GM19372 (cell line): ENCODE measurements at regions not wholly inside any gene's neighbourhood (a gene's known extent, or its start where the extent isn't known, plus 50 kb on each side); places are given as distances from the start of the nearest gene placed in this dataset.
"Not testable (repeated sequence)": the region's sequence is repeated elsewhere in the genome, so short reads cannot be mapped to it uniquely, and the experiment has no call there.

ENCODE experiments used
- ATAC-seq: cut with Tn5 transposase; IDR thresholded peaks from one replicate; pipeline ENCODE4 v1.9.1; 2021; ENCODE audit warnings: mild to moderate bottlenecking, low read depth, moderate library complexity; ENCODE audit not compliant: unreplicated experiment

GRCh38 chr5:34420191-34420590, 235.9 kb upstream of the RAI14 start:
- not testable (repeated sequence) for ATAC-seq

DNA sequence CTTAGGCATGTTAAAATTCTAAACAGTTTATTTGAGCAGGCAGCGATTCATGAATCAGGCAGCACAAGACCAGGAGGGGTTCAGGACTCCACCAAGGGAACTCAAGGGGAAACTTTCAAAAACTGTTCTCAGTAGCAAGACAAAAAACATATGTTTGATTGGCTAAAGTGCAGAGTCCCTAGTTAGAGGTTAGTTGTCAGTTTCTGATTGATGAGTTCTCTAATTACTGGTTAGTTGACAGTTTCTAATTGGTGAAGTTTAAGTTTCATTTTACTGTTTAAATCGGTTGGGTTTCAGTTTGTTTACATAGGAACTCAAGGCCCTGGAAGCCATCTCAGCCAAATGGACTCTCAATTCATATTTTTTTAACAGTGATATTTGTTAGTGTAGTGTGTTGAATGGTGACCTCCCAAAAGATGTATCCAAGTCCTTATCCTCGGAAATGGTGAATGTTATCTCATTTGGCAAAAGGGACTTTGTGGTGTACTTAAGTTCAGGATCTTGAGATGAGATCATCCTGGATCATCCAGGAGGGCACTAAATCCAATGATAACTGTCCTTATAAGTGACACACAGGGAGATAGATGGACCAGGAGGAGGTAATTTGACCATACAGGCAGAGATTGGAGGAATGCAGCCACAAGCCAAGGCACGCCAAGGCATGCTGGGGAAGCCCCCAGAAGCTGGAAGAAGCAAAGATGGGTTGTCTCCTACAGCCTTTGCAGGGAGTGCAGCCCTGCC, 219.2 kb upstream of the RAI14 start:
- ATAC-seq: no peak

DNA sequence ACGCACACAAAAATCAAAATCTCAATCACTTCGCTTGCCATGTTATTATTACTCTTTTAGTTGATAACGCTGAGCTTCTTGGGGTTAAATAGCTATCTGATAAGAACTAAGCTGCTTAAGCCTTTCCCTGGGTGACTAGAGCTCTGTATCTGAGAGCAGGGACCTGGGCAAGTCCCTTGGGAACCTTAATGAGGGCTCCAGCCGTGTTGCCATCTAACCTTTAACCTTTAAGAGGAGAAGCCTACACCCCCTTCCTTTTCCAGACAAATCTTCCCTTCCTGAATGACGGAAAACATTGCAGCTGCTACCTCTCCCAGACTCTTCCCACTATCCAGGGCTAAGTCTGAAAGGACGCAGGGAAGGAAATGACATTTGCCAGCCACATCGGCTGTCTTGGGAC, 216.5 kb upstream of the RAI14 start:
- no peak for ATAC-seq

- not testable (repeated sequence) for ATAC-seq
Measured at GRCh38 chr5:34441767-34442166, 214.4 kb upstream of the RAI14 start.

DNA sequence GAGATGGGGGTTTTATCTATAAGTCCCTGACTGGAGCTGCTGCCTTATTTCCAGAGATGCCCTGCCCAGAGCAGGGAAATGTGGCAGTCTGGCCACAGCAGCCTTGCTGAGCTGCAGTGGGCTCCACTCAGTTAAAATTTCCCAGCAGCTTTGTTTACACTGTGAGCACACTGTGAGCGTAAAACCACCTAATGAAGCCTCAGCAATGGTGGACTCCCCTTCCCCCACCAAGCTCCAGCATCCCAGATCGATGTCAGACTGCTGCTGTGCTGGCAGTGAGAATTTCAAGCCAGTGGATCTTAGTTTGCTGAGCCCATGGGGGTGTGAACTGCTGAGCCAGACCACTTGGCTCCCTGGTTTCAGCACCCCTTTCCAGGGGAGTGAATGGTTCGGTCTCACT, 208.7 kb upstream of the RAI14 start:
- no peak for ATAC-seq

GRCh38 chr5:34449639-34450038, 206.5 kb upstream of the RAI14 start:
- ATAC-seq: no peak

DNA sequence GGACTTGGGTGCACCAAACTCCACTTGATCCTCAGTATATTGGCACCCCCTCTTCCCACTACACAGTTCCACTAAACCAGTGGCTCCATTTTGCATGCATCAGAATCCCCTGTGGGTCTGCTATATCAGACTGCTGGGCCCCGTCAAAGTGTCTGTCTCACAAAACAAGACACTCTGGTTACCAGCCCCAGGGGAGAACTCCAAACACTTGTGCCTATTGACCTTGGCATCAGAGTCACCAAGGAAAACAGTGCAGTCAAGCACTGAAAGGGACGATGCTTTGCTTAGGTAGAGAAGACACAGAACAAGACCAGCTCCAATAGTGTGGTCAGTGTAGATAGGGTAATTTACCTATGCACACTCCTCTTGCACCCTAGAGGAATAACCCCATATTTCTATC, 205.8 kb upstream of the RAI14 start:
- ATAC-seq: no peak

- ATAC-seq: no peak
Measured at GRCh38 chr5:34452170-34452828, 203.8 kb upstream of the RAI14 start.

DNA sequence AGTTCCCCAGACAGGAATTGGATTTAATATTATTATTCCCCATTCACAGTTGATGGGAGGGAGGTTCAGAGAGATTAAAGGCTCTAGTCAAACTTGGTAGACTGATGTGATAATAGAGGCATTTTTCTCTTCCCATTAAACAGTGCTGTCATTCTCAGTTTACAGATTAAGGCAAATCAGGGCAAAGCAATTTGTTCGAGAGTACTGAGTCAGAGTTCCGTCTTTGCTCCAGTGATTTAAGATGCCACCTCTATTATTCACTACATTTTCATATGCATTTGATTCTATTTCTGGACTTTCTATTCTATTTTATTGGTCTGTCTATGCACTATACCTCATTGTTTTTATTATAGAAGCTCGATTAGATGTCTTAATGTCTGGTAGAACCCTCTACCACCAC, 201.0 kb upstream of the RAI14 start:
- ATAC-seq: no peak

DNA sequence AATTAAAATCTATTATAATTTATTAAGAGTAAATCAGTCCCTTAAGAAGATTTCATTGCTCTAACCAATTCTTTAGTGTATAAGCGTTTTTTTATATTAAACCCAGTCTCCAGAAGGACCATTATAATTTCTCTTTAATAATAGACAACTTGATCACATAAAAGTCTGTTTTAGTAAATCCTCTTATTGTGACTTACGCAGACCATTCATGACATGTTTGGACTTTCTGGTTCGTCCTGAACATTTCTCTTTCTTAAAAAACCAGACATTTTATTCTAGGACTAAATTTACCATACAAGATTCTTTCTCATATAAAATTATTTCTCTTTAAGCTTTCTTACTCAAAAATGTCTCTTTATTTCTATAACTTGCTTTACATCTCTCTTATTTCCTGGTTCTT, 196.2 kb upstream of the RAI14 start:
- no peak for ATAC-seq

- no peak for ATAC-seq
Measured at GRCh38 chr5:34460496-34460895, 195.6 kb upstream of the RAI14 start.

GRCh38 chr5:34464829-34465228, 191.3 kb upstream of the RAI14 start:
- ATAC-seq: no peak

GRCh38 chr5:34465301-34465700, 190.8 kb upstream of the RAI14 start:
- not testable (repeated sequence) for ATAC-seq

GRCh38 chr5:34466519-34467388, 189.4 kb upstream of the RAI14 start:
- not testable (repeated sequence) for ATAC-seq

DNA sequence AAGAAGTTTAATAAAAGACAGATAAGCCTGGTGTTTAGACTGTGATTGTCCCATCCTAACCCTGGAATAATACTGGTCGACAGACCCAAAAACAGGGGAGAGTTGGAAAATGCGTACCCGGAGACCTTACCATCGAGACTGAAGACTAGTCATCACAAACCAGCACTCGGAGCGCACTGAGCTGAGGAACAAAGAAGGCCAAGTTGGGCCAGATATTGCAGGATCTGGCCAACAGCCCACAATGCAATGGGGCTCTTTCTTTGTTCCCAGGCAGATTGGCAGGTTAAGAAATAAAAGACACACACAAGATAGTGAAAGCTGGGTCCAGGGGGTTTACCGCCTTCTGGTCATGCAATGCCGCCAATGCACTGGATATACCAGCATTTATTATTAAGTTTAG, 188.7 kb upstream of the RAI14 start:
- ATAC-seq: no peak

DNA sequence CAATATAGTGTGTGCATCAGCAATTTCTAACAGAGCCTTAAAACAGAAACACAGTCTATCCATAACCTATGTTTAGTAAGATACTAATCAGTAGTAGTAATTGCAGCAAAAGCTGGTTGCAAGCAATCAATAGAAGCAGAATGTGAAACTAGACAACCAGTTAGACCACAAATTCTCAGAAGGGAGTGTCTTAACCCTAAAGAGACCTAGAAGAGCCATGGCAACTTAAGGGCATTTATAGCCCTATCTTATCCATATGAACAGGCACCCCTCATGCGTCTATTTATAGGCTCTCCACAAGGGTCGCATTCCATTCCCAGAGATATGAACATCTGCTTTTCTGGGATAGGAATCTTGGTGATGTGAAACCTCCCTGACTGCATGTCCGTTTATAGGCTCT, 188.1 kb upstream of the RAI14 start:
- ATAC-seq: peak; percentile 75

DNA sequence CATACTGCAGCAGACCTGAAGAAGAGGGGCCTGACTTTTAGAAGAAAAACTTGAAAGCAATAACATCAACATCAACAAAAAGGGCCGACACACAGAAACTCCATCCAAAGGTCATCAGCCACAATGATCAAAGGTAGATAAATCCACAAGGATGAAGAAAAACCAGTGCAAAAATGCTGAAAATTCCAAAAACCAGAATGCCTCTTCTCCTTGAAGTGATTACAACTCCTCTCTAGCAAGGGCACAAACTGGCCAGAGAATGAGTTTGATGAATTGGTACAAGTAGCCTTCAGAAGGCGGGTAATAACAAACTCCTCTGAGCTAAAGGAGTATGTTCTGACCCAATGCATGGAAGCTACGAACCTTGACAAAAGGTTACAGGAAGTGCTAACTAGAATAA, 186.2 kb upstream of the RAI14 start:
- ATAC-seq: no peak

GRCh38 chr5:34474573-34475021, 181.5 kb upstream of the RAI14 start:
- peak; percentile 65 for ATAC-seq

DNA sequence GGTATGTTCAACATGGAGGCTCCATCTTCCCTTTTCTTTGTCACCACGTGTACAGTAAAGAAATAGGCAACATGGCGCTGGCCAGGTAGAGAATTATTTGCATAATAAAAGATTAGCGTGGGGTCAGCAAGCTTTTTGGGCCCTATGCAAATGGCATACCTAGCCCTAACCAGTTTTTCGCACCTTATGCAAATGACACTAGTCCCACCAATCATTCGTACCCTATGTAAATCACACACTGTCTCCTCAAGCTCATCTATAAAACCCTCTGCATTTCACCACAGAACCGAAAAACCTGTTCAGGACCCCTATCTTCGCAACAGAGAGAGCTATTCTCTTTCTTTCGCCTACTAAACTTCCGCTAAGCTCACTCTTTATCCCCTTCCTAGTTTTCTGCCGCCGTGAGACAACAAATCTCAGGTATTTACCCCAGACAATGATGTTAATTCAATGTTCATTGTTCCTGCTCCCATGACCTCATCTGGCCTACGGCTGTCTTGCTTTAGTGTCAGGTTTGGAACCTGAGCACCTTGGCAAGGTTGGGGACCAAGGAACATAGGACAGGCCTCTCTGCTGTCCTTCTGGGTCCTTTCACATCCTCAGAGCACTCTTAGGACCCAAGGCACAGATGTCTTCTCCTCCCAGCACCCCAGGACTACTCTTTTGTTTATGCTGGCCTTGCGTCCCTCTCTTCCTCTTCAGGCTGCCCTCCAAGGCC, 180.7 kb upstream of the RAI14 start:
- no peak for ATAC-seq

DNA sequence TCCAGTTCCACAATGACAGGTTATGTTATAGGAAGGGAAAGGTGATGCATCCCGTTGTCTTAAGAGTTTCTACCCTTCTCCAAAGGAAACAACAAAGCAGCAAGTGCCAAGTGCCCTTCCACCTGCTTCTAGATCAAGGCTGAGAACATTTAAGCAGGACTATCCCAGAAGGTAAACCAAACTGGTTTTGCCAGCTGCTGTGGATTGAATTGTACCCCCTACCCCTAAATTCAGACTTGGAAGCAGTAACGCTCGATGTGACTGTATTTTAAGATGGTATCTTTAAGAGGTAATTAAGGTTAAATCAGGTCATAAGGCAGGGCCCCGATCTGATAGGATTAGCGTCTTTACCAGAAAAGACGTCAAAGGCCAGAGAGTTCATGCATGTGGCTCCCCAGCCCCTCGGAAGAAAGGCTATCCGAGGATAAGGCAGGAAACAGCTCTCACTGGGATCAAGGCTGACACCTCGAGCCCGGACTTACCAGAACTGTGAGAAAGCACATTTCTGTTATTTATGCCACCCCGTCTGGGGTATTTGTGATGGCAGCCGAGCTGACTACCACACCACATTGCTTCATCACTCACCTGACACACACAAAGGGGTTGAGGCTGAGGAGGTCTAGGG, 179.1 kb upstream of the RAI14 start:
- no peak for ATAC-seq
